GM23338 (cell line): ENCODE measurements at regions not wholly inside any gene's neighbourhood (a gene's known extent, or its start where the extent isn't known, plus 50 kb on each side); places are given as distances from the start of the nearest gene placed in this dataset.

Experiments used
- ATAC-seq: fragments of 200-7000 bp; cut with Tn5 transposase; 3 replicates; pipeline ENCODE4 v1.9.1; 2020
- DNase-seq: peaks from one replicate; pipeline ENCODE4 v3.0.0-alpha.2; 2015; ENCODE audit warnings: low spot score
- H2AFZ ChIP-seq: fragments of 200-600 bp; sonication (generic); 2 replicates; pipeline ENCODE4 v1.8.0; 2016; ENCODE audit warnings: antibody characterized with exemption, mild to moderate bottlenecking, moderate library complexity
- H3F3A ChIP-seq: fragments of 200-600 bp; sonication (generic); replicated peaks from 2 replicates; pipeline ENCODE4 v1.8.0; 2017; ENCODE audit warnings: antibody characterized with exemption, mixed run types, low read depth
- H3K27ac ChIP-seq: fragments of 200-600 bp; sonication (generic); 2 replicates; pipeline ENCODE4 v1.6.1; 2016; ENCODE audit warnings: low read depth
- H3K27me3 ChIP-seq: fragments of 200-600 bp; sonication (generic); 2 replicates; pipeline ENCODE4 v1.8.0; 2016; ENCODE audit warnings: mild to moderate bottlenecking, mixed run types, moderate library complexity; ENCODE audit not compliant: insufficient read depth
- H3K36me3 ChIP-seq: fragments of 200-600 bp; sonication (generic); 2 replicates; pipeline ENCODE4 v1.8.0; 2016; ENCODE audit warnings: mild to moderate bottlenecking; ENCODE audit not compliant: insufficient read depth
- H3K4me1 ChIP-seq: fragments of 200-600 bp; sonication (generic); 2 replicates; pipeline ENCODE4 v1.8.0; 2016; ENCODE audit warnings: mild to moderate bottlenecking, moderate library complexity; ENCODE audit not compliant: insufficient read depth
- H3K4me2 ChIP-seq: fragments of 200-600 bp; sonication (generic); 2 replicates; pipeline ENCODE4 v1.7.1; 2017; ENCODE audit warnings: mixed run types
- H3K4me3 ChIP-seq: fragments of 200-600 bp; sonication (generic); 2 replicates; pipeline ENCODE4 v1.6.1; 2016; ENCODE audit warnings: mixed run types
- H3K79me2 ChIP-seq: fragments of 200-600 bp; sonication (generic); replicated peaks from 2 replicates; pipeline ENCODE4 v1.8.0; 2017; ENCODE audit warnings: mild to moderate bottlenecking; ENCODE audit not compliant: insufficient read depth
- H3K9me2 ChIP-seq: fragments of 200-600 bp; sonication (generic); 2 replicates; pipeline ENCODE4 v1.8.0; 2017; ENCODE audit not compliant: insufficient read depth
- H4K20me1 ChIP-seq: fragments of 200-600 bp; sonication (generic); replicated peaks from 2 replicates; pipeline ENCODE4 v1.8.0; 2017; ENCODE audit warnings: mild to moderate bottlenecking; ENCODE audit not compliant: insufficient read depth
- H3K27ac Mint-ChIP-seq: 2 replicates; pipeline ENCODE4 v1.8.0; 2020; ENCODE audit warnings: inconsistent platforms, mild to moderate bottlenecking, moderate library complexity, mixed read lengths
- H3K27me3 Mint-ChIP-seq: 3 replicates; pipeline ENCODE4 v1.8.0; 2022; ENCODE audit warnings: low read depth, mild to moderate bottlenecking, moderate library complexity, mixed read lengths, inconsistent platforms; ENCODE audit not compliant: insufficient read depth, poor library complexity
- H3K36me3 Mint-ChIP-seq: 3 replicates; pipeline ENCODE4 v1.8.0; 2021; ENCODE audit warnings: low read depth, mild to moderate bottlenecking, inconsistent platforms, moderate library complexity, mixed read lengths
- H3K4me1 Mint-ChIP-seq: 3 replicates; pipeline ENCODE4 v1.8.0; 2020; ENCODE audit warnings: mild to moderate bottlenecking, inconsistent platforms, mixed read lengths
- H3K4me3 Mint-ChIP-seq: 3 replicates; pipeline ENCODE4 v1.8.0; 2021; ENCODE audit warnings: moderate library complexity, mild to moderate bottlenecking, inconsistent platforms, mixed read lengths
- H3K9me3 Mint-ChIP-seq: 3 replicates; pipeline ENCODE4 v1.8.0; 2020; ENCODE audit warnings: moderate library complexity, mild to moderate bottlenecking, inconsistent platforms, mixed read lengths
- ETS1 ChIP-seq: IDR thresholded peaks from 2 replicates; pipeline ENCODE4 v1.6.1; 2016; ENCODE audit warnings: antibody characterized with exemption
- NANOG ChIP-seq: IDR thresholded peaks from 2 replicates; pipeline ENCODE4 v1.6.1; 2016; ENCODE audit warnings: antibody characterized with exemption, borderline replicate concordance
- STAT1 ChIP-seq: IDR thresholded peaks from one replicate; pipeline ENCODE4 v1.6.1; 2016; ENCODE audit warnings: antibody characterized with exemption; ENCODE audit not compliant: unreplicated experiment
- ZNF114 ChIP-seq: fragments of 250-450 bp; sonication (Bioruptor Pico); IDR thresholded peaks from 2 replicates; pipeline ENCODE4 v1.5.0; 2020; ENCODE audit warnings: mild to moderate bottlenecking, moderate library complexity
- ZNF331 ChIP-seq: fragments of 250-450 bp; sonication (Bioruptor Pico); IDR thresholded peaks from 2 replicates; pipeline ENCODE4 v1.5.0; 2020; ENCODE audit warnings: low read depth, mild to moderate bottlenecking, moderate library complexity
- ZNF462 ChIP-seq: fragments of 250-450 bp; sonication (Bioruptor Pico); IDR thresholded peaks from 2 replicates; pipeline ENCODE4 v1.5.0; 2020; ENCODE audit warnings: mild to moderate bottlenecking, moderate library complexity

- TF ChIP-seq ZNF462 (no peak), ZNF331 (CRISPR knock-in tag) (no peak), ETS1 (no peak)
These were observed 438.8 kb upstream of the B3GALT2 start (continued) for GRCh38 chr1:193625255-193625654.

- TF ChIP-seq NANOG (no peak), ZNF462 (no peak), ZNF331 (CRISPR knock-in tag) (no peak), STAT1 (no peak), ZNF114 (no peak)
- no peaks in the 10 kb centered on the region for H3K36me3 Mint-ChIP-seq
- no peak for ATAC-seq
These were observed 433.5 kb upstream of the B3GALT2 start for GRCh38 chr1:193619911-193620310.

More at GRCh38 chr1:193619911-193620310, 433.5 kb upstream of the B3GALT2 start:
- H3K27me3 ChIP-seq: no peaks in the 10 kb centered on the region
- no peaks in the 10 kb centered on the region for H3K4me1 ChIP-seq
- H3K9me2 ChIP-seq: no peaks in the 10 kb centered on the region
- H3K36me3 ChIP-seq: no peaks in the 10 kb centered on the region
- H3F3A ChIP-seq: no peaks in the 10 kb centered on the region
- no peak for DNase-seq
- no peaks in the 10 kb centered on the region for H3K4me1 Mint-ChIP-seq
- H3K27ac ChIP-seq: no peak overlapping the region
- no peak overlapping the region for H3K4me2 ChIP-seq
- H3K9me3 Mint-ChIP-seq: no peaks in the 10 kb centered on the region
- H2AFZ ChIP-seq: no peak overlapping the region
- H3K4me3 ChIP-seq: no peak overlapping the region
- no peak overlapping the region for H3K27ac Mint-ChIP-seq
- H4K20me1 ChIP-seq: no peaks in the 10 kb centered on the region
- H3K27me3 Mint-ChIP-seq: no peaks in the 10 kb centered on the region
- H3K4me3 Mint-ChIP-seq: no peak overlapping the region
- H3K79me2 ChIP-seq: no peaks in the 10 kb centered on the region
